ENCODE measurements at regions not wholly inside any gene's neighbourhood (a gene's known extent, or its start where the extent isn't known, plus 50 kb on each side); places are given as distances from the start of the nearest gene placed in this dataset.

DNA sequence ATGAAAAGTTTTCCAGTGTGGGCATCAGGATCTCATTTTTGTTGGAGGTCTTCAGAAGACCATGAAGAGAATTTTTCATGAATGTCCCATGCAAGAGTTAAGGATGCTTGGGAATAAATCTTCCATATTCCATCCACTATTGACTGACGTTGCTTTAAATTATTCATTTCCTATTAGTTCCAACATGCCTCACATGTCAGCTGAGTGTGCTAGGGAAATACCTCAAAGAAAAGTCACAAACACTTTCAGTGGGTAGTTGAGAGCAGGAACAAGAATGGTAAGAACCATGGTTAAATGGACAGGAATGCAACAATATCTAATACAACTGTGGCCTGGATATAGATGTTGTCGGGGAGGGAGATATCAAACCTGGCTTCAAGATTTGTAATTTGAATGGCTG, 610.1 kb downstream of the TECRL start:
- H3K27ac Mint-ChIP-seq: no peak overlapping the region
- no peak overlapping the region for H3K4me3 Mint-ChIP-seq
- no peaks in the 10 kb centered on the region for H3K27me3 Mint-ChIP-seq
- peaks cover 11% of the 10 kb centered on the region for H3K9me3 Mint-ChIP-seq
- no peaks in the 10 kb centered on the region for H3K4me1 Mint-ChIP-seq
- DNase-seq (no peak), ATAC-seq (no peak)
- no peaks in the 10 kb centered on the region for H3K36me3 Mint-ChIP-seq (ENCODE audit: low read depth)

DNA sequence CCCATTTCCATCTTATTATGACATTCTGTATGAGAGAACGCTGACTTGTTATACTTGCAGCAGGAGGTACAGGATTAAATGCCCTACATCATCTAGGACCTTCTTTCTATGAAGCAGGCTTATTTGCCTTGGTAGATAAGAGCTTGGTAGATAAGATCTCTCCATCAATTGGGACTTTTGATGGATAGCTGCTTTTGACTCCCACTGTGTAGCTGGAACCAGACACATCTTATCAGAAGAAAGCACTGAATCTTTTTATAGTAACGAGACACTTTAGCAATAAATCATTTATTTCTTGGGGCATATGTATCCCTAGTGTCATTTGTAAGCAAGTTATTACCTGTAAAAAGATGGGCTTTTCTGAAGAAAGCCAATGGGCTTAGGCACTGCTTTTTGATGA, 613.9 kb downstream of the TECRL start:
- no peaks in the 10 kb centered on the region for H3K27me3 Mint-ChIP-seq
- no peak overlapping the region for H3K4me3 Mint-ChIP-seq
- ATAC-seq: no peak
- no peaks in the 10 kb centered on the region for H3K4me1 Mint-ChIP-seq
- DNase-seq: no peak
- peaks cover 26% of the 10 kb centered on the region for H3K9me3 Mint-ChIP-seq
- H3K27ac Mint-ChIP-seq: no peak overlapping the region
- H3K36me3 Mint-ChIP-seq (ENCODE audit: low read depth): no peaks in the 10 kb centered on the region

DNA sequence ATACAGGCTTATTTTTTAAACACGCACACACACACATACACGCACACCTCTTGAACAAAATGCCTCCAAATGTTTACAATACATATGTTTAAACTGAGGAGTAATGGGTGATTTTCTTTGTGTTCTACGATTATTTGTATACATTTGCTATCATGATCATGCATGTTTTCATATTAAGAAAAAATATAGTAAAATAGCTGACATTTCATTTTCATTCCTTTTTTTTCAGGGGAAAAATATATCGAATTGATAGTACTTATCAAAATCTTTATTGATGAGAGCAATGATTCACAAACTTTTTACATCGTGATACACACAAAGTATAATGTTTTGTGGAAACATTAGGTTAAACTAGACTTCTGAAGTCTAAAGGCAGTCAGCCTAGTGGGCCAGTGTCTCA, 618.9 kb downstream of the TECRL start:
- Mint-ChIP-seq H3K4me3 (no peak overlapping the region), H3K27me3 (no peaks in the 10 kb centered on the region), H3K9me3 (peaks cover 18% of the 10 kb centered on the region), H3K27ac (no peak overlapping the region), H3K4me1 (no peaks in the 10 kb centered on the region), H3K36me3 (ENCODE audit: low read depth) (no peaks in the 10 kb centered on the region)
- DNase-seq (no peak), ATAC-seq (no peak)

DNA sequence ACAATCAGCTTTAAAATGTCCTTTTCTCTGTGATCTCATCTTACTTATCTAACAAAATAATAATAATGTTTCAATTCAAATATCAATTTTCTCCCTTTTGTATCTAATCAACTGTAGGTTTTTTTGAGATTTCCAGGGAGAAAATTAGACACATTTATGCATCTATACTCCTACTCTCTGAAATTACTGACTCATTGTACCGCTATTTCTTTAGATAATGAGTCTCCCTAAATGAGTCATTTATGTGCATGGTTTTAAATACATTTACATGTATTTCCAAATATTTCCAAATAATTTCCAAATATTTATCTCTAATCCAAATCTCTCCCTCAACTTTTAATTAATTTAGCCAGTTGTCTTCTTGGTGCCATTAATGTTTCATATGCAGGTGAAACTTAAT, 621.0 kb downstream of the TECRL start:
- H3K9me3 Mint-ChIP-seq: peaks cover 26% of the 10 kb centered on the region
- ATAC-seq (no peak), DNase-seq (no peak)
- H3K4me1 Mint-ChIP-seq: no peaks in the 10 kb centered on the region
- no peak overlapping the region for H3K27ac Mint-ChIP-seq
- H3K36me3 Mint-ChIP-seq (ENCODE audit: low read depth): no peaks in the 10 kb centered on the region
- no peak overlapping the region for H3K4me3 Mint-ChIP-seq
- H3K27me3 Mint-ChIP-seq: no peaks in the 10 kb centered on the region

DNA sequence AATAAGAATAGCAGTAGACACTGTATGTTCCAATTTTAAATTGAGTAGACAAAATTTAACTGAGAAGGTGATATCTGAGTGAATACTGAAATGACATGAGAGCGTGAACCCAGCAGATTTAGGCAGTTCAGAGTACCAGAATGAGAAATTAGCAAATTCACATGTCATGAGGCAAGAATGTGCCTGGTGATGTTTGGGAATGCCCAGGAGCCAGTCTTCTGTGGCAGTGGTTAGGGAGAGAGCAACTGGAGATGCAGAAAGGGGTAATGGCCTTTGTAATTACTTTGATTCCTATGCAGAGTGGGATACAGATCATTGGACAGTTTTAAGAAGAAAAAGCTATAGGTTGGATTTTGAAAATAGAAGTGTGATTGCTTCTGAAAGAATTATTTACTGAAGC, 621.9 kb downstream of the TECRL start:
- no peak overlapping the region for H3K4me3 Mint-ChIP-seq
- no peaks in the 10 kb centered on the region for H3K27me3 Mint-ChIP-seq
- H3K27ac Mint-ChIP-seq: no peak overlapping the region
- H3K36me3 Mint-ChIP-seq (ENCODE audit: low read depth): no peaks in the 10 kb centered on the region
- no peak for ATAC-seq
- no peaks in the 10 kb centered on the region for H3K4me1 Mint-ChIP-seq
- H3K9me3 Mint-ChIP-seq: peaks cover 23% of the 10 kb centered on the region
- no peak for DNase-seq

DNA sequence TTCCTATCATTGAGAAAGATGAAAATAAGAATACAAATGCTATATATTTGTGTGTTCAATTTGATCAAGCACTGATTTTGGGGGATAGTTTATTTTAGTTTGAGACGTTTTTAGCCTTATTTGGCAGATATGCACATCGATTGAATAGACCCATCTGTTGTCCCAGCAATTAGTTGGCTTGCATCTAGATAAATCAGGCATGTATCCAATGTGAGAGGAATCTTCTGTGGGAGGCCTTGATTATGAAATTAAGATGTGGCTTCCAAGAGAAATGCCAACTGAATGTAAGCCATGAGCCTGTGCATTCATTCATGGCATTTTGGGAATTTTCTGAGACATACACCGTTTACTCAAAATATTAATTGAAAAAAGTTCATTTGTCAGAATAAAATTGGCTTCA, 623.1 kb downstream of the TECRL start:
- no peaks in the 10 kb centered on the region for H3K36me3 Mint-ChIP-seq (ENCODE audit: low read depth)
- peaks cover 16% of the 10 kb centered on the region for H3K9me3 Mint-ChIP-seq
- H3K4me1 Mint-ChIP-seq: no peaks in the 10 kb centered on the region
- H3K27me3 Mint-ChIP-seq: no peaks in the 10 kb centered on the region
- no peak overlapping the region for H3K4me3 Mint-ChIP-seq
- DNase-seq (no peak), ATAC-seq (no peak)
- H3K27ac Mint-ChIP-seq: no peak overlapping the region

DNA sequence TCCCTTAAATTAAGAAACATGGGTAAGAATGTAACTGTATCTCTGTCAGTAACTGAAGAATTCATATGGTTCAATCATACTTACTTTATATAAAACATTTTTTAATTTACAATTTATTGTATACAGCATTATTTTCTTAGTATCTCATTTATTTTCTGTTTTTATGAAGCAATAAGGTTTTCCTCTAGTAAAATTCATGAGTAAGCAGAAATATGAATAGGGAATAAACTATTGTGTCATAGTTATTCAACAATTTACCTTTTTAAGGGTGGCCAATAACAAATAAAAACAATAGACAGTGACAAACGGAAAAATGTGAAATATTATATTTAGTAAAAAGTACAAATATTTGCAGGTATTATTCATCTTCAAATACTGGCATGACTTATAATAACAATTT, 624.4 kb downstream of the TECRL start:
- Mint-ChIP-seq H3K27me3 (no peaks in the 10 kb centered on the region), H3K9me3 (peaks cover 16% of the 10 kb centered on the region)
- ATAC-seq: no peak

DNA sequence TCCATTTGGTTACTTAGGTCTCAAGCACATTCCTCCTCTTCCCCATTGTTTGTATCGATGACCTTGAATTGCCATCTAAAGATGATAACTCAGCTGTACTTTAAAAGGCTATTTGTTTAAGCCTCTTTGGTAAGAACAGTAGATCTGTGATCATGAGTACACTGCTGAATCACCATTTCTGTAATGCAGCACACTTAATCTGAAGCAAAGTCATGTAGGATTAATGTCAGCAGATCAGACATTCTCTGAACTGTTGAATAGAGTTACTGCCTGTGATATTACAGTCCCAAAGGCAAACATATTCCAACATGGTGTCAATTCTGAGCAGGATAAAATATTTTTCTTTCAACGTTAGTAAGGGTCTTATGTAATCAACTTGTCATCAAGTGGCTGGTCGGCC, 631.6 kb downstream of the TECRL start:
- Mint-ChIP-seq H3K36me3 (ENCODE audit: low read depth) (no peaks in the 10 kb centered on the region), H3K27me3 (no peaks in the 10 kb centered on the region), H3K27ac (no peak overlapping the region), H3K9me3 (peaks cover 10% of the 10 kb centered on the region), H3K4me3 (no peak overlapping the region), H3K4me1 (no peaks in the 10 kb centered on the region)
- DNase-seq (no peak), ATAC-seq (no peak)

More for the DNA sequence above, 624.4 kb downstream of the TECRL start:
- no peak overlapping the region for H3K4me3 Mint-ChIP-seq
- no peak overlapping the region for H3K27ac Mint-ChIP-seq
- no peaks in the 10 kb centered on the region for H3K36me3 Mint-ChIP-seq (ENCODE audit: low read depth)
- no peaks in the 10 kb centered on the region for H3K4me1 Mint-ChIP-seq
- no peak for DNase-seq

DNA sequence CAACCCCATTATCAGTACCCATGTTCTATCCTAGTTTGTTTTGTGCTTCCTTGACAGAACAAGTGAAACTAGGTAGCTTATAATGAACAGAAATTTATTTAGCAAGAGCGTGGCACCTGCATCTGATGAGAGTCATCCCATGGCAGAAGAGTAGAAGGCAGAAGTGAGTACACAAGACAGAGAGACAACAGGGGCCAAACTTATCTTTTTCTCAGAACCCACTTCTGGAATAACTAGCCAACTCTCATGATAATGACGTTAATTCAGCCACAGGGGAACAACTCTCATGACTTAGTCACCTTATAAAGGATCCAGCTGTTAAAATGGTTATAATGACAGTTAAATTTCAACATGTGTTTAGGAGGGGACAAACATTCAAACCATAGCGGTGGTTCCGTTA, 644.9 kb downstream of the TECRL start:
- no peak for ATAC-seq
- H3K36me3 Mint-ChIP-seq (ENCODE audit: low read depth): no peaks in the 10 kb centered on the region
- no peaks in the 10 kb centered on the region for H3K4me1 Mint-ChIP-seq

DNA sequence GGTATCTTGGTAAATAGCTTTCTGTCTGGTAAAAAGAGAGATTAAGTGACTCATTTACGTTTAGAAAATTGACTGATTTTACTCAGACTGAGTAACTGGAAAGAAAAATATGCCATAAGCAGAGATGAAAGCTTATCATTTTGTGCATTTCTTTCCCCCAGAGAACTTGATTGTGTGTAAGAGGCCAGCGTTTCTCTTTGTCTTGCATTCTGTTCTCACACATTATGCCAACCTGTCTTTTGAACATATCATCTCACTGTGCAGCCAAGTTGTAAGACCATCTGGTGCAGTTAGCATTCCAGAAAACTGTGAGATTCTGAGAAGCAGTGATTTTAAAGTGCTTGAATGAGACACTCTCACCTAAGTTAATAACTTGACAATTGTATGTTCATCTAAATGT, 651.3 kb downstream of the TECRL start:
- no peak for ATAC-seq
- H3K9me3 Mint-ChIP-seq: peaks cover 7% of the 10 kb centered on the region
- no peaks in the 10 kb centered on the region for H3K27me3 Mint-ChIP-seq
- no peak overlapping the region for H3K27ac Mint-ChIP-seq
- no peaks in the 10 kb centered on the region for H3K4me1 Mint-ChIP-seq
- no peaks in the 10 kb centered on the region for H3K36me3 Mint-ChIP-seq (ENCODE audit: low read depth)
- DNase-seq: no peak
- H3K4me3 Mint-ChIP-seq: no peak overlapping the region

More for the DNA sequence above, 644.9 kb downstream of the TECRL start:
- Mint-ChIP-seq H3K4me3 (no peak overlapping the region), H3K9me3 (peaks cover 9% of the 10 kb centered on the region), H3K27me3 (no peaks in the 10 kb centered on the region), H3K27ac (no peak overlapping the region)
- no peak for DNase-seq

DNA sequence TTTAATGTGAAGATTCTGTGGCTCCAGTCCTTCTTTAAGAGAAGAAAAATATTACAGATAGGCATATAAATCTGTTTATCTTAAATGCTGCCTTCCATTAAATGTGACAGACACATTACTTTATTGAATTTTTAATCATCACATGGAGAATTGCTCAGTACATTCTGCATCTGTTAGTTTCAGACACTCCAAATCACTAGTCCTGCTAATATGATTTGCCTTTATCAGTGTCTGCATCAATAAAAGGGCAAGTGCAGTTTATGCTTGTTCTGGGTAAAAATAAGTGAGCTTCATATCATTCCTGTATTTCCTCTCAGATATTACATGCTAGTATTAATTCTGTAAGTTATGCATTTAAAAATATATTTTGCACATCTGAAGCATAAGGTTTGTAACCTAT, 666.4 kb downstream of the TECRL start:
- Mint-ChIP-seq H3K27ac (no peak overlapping the region), H3K27me3 (no peaks in the 10 kb centered on the region), H3K4me1 (no peaks in the 10 kb centered on the region), H3K9me3 (peaks cover 4% of the 10 kb centered on the region), H3K4me3 (no peak overlapping the region), H3K36me3 (ENCODE audit: low read depth) (no peaks in the 10 kb centered on the region)
- ATAC-seq: no peak
- no peak for DNase-seq

DNA sequence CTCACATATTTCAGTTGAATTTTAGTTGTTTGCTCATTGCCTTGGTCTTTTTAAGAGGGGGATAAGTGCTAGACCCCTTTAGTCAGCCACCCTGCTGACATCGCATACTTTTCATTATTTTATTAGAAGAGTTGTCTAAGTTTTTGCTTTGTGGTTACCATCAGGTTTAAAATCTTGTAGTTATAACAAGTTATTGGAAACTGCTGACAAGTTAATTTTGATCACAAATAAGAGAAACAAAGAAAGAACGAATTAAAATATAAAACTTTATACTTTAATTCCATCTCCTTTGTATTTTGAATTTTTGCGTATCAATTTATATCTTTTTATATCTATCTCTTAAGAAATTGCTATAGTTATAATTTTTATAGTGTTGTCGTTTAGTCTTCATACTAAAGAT, 679.7 kb downstream of the TECRL start:
- DNase-seq (no peak), ATAC-seq (no peak)
- no peak overlapping the region for H3K27ac Mint-ChIP-seq
- H3K27me3 Mint-ChIP-seq: no peaks in the 10 kb centered on the region
- no peak overlapping the region for H3K4me3 Mint-ChIP-seq
- H3K9me3 Mint-ChIP-seq: peaks cover 13% of the 10 kb centered on the region
- H3K36me3 Mint-ChIP-seq (ENCODE audit: low read depth): no peaks in the 10 kb centered on the region
- H3K4me1 Mint-ChIP-seq: no peaks in the 10 kb centered on the region

DNA sequence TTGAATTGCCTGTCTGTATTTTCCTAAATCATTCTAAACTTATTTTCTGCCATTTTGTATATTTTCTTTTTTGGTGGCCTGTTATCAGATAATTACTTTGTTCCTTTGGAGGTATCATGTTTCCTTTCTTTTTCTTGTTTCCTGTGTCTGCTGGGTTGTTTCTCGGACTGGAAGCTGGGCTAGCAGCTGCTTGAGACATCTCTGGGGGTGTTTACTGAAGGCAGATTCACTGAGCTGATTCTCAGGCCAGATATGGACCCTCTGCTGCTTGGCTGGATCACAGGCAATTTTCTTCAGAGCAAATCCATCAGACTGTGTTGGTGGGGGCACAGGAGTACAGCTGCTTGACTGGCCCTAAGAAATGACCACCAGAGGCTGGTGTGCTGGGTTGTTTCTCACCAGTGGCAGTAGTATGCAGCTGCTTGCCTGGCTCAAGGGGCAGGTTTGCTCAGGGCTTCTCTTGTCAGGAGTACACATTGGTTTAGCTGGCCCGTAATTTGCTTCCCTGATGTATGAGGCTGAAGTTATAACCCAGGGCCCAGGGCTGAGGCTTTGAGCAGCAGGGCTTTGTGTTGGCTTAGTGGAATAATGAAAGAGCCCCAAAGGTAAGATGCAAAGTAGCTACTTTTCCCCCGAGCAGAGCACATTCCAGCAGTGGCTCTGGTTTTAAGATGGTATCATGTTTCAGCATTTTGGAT, 680.6 kb downstream of the TECRL start:
- Mint-ChIP-seq H3K27ac (no peak overlapping the region), H3K27me3 (no peaks in the 10 kb centered on the region), H3K4me3 (no peak overlapping the region), H3K36me3 (ENCODE audit: low read depth) (no peaks in the 10 kb centered on the region), H3K9me3 (peaks cover 14% of the 10 kb centered on the region), H3K4me1 (no peaks in the 10 kb centered on the region)
- DNase-seq: no peak
- ATAC-seq: no peak

DNA sequence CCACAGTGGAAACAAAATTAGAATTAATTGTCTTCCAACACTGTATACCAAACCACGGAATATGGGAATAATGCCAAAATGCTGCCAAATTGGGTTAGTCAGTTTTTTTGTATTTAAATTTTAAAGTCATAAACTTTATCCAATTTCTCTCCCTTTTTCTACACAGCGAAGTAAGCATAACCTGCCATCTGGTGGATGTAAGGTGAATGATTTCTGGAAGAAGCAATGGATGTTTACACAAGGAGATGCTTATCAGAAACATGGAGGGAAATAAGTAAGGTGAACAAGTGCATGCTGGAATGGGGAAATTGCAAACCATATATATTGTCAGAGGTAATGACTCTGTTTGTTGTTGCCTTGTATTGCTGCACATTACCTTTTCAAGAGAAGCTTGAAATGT, 691.9 kb downstream of the TECRL start:
- ATAC-seq: no peak
- H3K36me3 Mint-ChIP-seq (ENCODE audit: low read depth): no peaks in the 10 kb centered on the region
- peaks cover 17% of the 10 kb centered on the region for H3K9me3 Mint-ChIP-seq
- no peak overlapping the region for H3K27ac Mint-ChIP-seq
- no peak for DNase-seq
- no peak overlapping the region for H3K4me3 Mint-ChIP-seq
- no peaks in the 10 kb centered on the region for H3K4me1 Mint-ChIP-seq
- H3K27me3 Mint-ChIP-seq: no peaks in the 10 kb centered on the region

DNA sequence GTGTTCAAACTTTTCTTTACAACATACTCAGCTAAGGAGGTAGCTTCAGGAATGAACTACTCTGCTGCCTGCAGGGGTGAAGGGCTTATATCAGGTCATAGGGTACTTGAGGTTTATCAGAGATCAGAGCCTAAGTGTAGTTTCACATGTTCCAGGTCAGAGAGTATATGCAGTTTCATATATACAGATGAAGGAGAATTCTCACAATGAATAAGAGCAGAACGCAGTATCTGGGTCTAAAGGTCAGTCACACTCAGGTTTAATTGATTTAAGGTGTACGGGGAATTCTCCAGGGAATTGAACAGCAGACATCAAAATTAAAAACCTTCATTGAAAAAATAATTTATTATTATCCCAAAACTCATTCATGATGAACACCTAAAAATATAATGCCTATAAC, 700.6 kb downstream of the TECRL start:
- Mint-ChIP-seq H3K36me3 (ENCODE audit: low read depth) (no peaks in the 10 kb centered on the region), H3K4me1 (no peaks in the 10 kb centered on the region), H3K27ac (no peak overlapping the region), H3K27me3 (no peaks in the 10 kb centered on the region), H3K9me3 (peaks cover 13% of the 10 kb centered on the region), H3K4me3 (no peak overlapping the region)
- DNase-seq: no peak
- no peak for ATAC-seq

DNA sequence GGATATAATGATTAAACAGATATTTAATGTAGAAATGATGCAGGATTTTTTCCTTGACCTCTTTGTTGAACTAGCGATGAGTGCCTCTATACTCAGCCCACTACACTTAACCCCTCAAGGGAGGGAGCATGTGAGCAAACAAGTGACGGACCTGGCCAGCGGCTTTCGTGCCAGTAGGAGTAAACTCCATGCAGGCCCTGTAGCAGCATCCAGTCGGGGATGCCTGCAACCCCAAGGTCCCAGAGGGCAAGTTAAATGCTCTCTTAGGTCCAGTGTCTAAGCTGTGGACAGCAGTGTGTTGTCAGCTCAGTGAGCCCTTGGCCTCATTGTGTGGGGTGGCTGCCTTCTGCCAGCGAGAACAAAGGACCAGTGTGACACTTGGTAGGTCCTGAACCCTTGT, 708.7 kb downstream of the TECRL start:
- no peak for ATAC-seq
- Mint-ChIP-seq H3K4me3 (no peak overlapping the region), H3K36me3 (ENCODE audit: low read depth) (no peaks in the 10 kb centered on the region), H3K27ac (no peak overlapping the region), H3K4me1 (no peaks in the 10 kb centered on the region), H3K9me3 (no peaks in the 10 kb centered on the region), H3K27me3 (no peaks in the 10 kb centered on the region)
- DNase-seq: no peak

All from activated naive CD8-positive, alpha-beta T cell treated with anti-CD3 and anti-CD28 coated beads, Interleukin-2, amount 50 U/mL, for 24 hours (primary cell).